NAMALWA (cell line): ENCODE measurements at regions not wholly inside any gene's neighbourhood (a gene's known extent, or its start where the extent isn't known, plus 50 kb on each side); places are given as distances from the start of the nearest gene placed in this dataset.
"Not testable (repeated sequence)": the region's sequence is repeated elsewhere in the genome, so short reads cannot be mapped to it uniquely, and the experiment has no call there.

Experiments
- DNase-seq: peaks from one replicate; pipeline ENCODE4 v3.0.0-alpha.2; 2015; ENCODE audit warnings: low spot score

- no peak for DNase-seq
These were observed 177.1 kb downstream of the RNF144A start for GRCh38 chr2:7094231-7094741.

GRCh38 chr2:7096726-7097352 lies 179.6 kb downstream of the RNF144A start:
- DNase-seq: no peak

GRCh38 chr2:7097353-7097895 lies 180.2 kb downstream of the RNF144A start:
- DNase-seq: peak; percentile 81

GRCh38 chr2:7098816-7099215 lies 181.6 kb downstream of the RNF144A start:
- DNase-seq: no peak

GRCh38 chr2:7099687-7100086 lies 182.5 kb downstream of the RNF144A start:
- DNase-seq: not testable (repeated sequence)

- DNase-seq: no peak
These were observed 185.6 kb downstream of the RNF144A start for GRCh38 chr2:7102826-7103225.

GRCh38 chr2:7108792-7109532 lies 191.8 kb downstream of the RNF144A start:
- no peak for DNase-seq

GRCh38 chr2:7109533-7109885 lies 192.3 kb downstream of the RNF144A start:
- DNase-seq: no peak

GRCh38 chr2:7111626-7112025 lies 194.4 kb downstream of the RNF144A start:
- peak; percentile 29 for DNase-seq

GRCh38 chr2:7115364-7115763 lies 198.2 kb downstream of the RNF144A start:
- DNase-seq: no peak

GRCh38 chr2:7115906-7116305 lies 198.7 kb downstream of the RNF144A start:
- DNase-seq: no peak

- no peak for DNase-seq
These were observed 199.3 kb downstream of the RNF144A start for GRCh38 chr2:7116511-7116910.

GRCh38 chr2:7117076-7117475 lies 199.9 kb downstream of the RNF144A start:
- no peak for DNase-seq

- DNase-seq: no peak
These were observed 201.5 kb downstream of the RNF144A start for GRCh38 chr2:7118606-7119131.

- DNase-seq: peak; percentile 61
These were observed 202.1 kb downstream of the RNF144A start for GRCh38 chr2:7119132-7119835.

- no peak for DNase-seq
These were observed 204.6 kb downstream of the RNF144A start for GRCh38 chr2:7121851-7122250.

- no peak for DNase-seq
These were observed 209.9 kb downstream of the RNF144A start for GRCh38 chr2:7127156-7127555.

GRCh38 chr2:7127687-7128086 lies 210.5 kb downstream of the RNF144A start:
- no peak for DNase-seq

- no peak for DNase-seq
These were observed 214.0 kb downstream of the RNF144A start for GRCh38 chr2:7131261-7131660.

GRCh38 chr2:7132753-7133152 lies 215.5 kb downstream of the RNF144A start:
- DNase-seq: no peak

- peak; percentile 11 for DNase-seq
These were observed 216.3 kb downstream of the RNF144A start for GRCh38 chr2:7133521-7133920.

- no peak for DNase-seq
These were observed 223.1 kb downstream of the RNF144A start for GRCh38 chr2:7140306-7140705.
